Brain microvascular endothelial cell (primary cell): ENCODE measurements at regions not wholly inside any gene's neighbourhood (a gene's known extent, or its start where the extent isn't known, plus 50 kb on each side); places are given as distances from the start of the nearest gene placed in this dataset.

Experiments used
- DNase-seq: peaks from one replicate; pipeline ENCODE4 v3.0.0-alpha.2; 2020
- H3K27ac ChIP-seq: fragments of 250-450 bp; sonication (Bioruptor Pico); 2 replicates; pipeline ENCODE4 v1.5.1; 2020; ENCODE audit warnings: mild to moderate bottlenecking, moderate library complexity
- H3K27me3 ChIP-seq: fragments of 250-450 bp; sonication (Bioruptor Pico); replicated peaks from 2 replicates; pipeline ENCODE4 v1.5.1; 2020; ENCODE audit warnings: mild to moderate bottlenecking
- H3K36me3 ChIP-seq: fragments of 250-450 bp; sonication (Bioruptor Pico); replicated peaks from 2 replicates; pipeline ENCODE4 v1.5.1; 2020; ENCODE audit warnings: mild to moderate bottlenecking
- H3K4me3 ChIP-seq: 2 replicates; pipeline ENCODE4 v1.5.1; 2011; ENCODE audit warnings: low read depth, mild to moderate bottlenecking, control low read depth, low read length, moderate library complexity
- CTCF ChIP-seq: IDR thresholded peaks from 2 replicates; pipeline ENCODE4 v1.5.1; 2011; ENCODE audit warnings: low read depth, mild to moderate bottlenecking, moderate library complexity, low read length, control low read depth, inconsistent platforms; ENCODE audit errors: missing control alignments
- in situ Hi-C: cut with HindIII; loops from 2 replicates; pipeline ENCODE4 v1.10.0; 2017; ENCODE audit warnings: low sequenced_read_pairs, low pct_ligation_motif_present

- in situ Hi-C loops, result no loop called here
Measured at GRCh38 chr7:13153742-13154141, 466.3 kb downstream of the ARL4A start.

DNA sequence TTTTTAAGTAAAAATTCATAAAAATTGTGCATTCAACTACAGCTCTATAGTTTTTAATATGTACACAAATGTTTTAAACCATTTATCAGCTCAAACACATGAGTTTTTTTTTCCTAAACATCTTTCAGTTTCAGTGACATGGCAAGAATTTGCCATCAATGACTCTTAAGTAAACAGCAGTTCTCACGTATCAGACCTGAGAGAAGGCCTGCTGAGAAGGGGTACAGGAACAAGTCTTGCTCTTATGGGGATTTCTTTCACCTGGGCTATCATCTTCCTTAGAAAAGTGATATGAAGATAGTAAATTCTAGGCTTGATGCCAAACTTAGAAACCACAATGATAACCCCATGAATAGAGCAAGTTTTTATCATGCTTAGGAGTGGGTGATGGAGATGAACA lies 467.8 kb downstream of the ARL4A start:
- Histone ChIP-seq H3K27ac (no peak overlapping the region), H3K27me3 (no peaks in the 10 kb centered on the region), H3K4me3 (no peak overlapping the region), H3K36me3 (no peaks in the 10 kb centered on the region)
- TF ChIP-seq CTCF, result no peak
- in situ Hi-C loops, result no loop called here
- no peak for DNase-seq

More at GRCh38 chr7:13153742-13154141, 466.3 kb downstream of the ARL4A start:
- Histone ChIP-seq H3K27ac (no peak overlapping the region), H3K36me3 (no peaks in the 10 kb centered on the region), H3K4me3 (no peak overlapping the region), H3K27me3 (no peaks in the 10 kb centered on the region)
- TF ChIP-seq CTCF, result no peak
- DNase-seq, result no peak

DNA sequence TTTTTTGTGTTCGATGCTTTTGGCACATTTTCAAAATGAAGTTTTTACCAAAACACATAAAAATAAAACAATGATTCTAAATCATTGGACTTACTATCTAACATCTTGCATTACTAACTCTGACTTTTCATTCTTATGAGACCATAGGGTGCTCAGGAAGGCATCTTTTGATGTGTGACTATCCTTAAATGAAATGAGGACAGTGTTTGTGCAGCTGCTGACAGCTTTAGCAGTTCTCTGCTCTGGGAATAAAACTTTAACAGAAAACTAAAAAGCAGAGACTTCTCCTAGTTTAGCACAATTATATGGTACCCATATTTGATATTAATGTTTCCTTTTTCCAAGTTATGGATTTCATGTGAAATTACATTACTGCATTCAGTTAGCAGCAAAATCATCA lies 471.6 kb downstream of the ARL4A start:
- Histone ChIP-seq H3K27me3 (no peaks in the 10 kb centered on the region), H3K36me3 (no peaks in the 10 kb centered on the region), H3K27ac (no peak overlapping the region), H3K4me3 (no peak overlapping the region)
- TF ChIP-seq CTCF, result no peak
- no peak for DNase-seq
- in situ Hi-C loops, result no loop called here

DNA sequence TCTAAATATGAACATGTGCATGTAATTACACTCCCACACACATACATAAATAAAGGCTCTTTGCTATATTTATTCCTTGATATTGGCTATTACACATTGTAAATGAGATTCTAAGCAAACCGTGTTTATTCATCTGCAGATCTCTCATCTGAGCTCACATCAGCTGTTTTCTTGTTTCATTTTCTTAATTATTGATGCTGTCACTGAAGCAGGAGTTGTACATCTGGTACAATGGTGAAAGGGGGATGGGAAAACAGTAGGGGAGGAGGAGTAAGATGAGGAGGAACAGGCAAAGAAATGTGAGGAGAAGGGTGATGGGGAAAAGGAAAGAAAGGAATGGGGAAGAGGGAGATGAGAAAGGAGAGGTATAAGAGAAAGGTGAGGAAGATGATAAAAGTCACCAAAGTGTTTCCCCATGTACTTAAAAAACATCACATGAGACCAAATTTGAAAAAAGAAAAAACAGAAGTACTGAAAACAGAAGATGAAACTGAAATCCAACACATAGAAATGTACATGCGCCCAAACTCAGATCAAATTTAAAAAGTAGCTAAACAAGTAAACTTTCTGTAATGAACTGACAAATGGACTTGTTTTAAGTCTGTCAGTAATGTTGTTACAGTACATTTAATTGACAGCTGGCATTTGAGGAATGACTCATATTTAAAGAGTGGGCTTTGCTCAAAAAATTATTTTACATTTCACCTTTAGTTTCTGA lies 472.2 kb downstream of the ARL4A start:
- Histone ChIP-seq H3K36me3 (no peaks in the 10 kb centered on the region), H3K27ac (no peak overlapping the region), H3K4me3 (no peak overlapping the region), H3K27me3 (no peaks in the 10 kb centered on the region)
- no peak for DNase-seq
- in situ Hi-C loops, result no loop called here
- no peak for TF ChIP-seq CTCF

DNA sequence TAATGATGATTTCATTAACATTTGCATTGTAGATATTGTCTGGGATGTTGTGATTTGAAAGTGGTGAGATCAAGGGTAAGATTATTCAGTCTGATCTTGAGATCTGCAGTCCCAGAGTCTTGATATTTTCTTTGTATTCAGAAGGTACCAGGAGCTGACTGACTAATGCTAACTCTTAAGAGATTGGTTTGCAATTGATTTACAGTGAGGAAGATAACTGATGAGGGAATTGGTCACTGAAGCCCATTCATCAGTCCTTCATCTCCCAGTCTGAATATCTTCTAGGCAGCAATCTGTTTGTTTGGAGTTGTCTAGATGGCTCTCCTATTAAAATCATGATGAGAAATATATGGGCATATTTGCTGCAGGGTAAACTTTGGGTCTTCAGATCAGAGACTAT lies 473.7 kb downstream of the ARL4A start:
- H3K36me3 ChIP-seq, result no peaks in the 10 kb centered on the region
- no peak overlapping the region for H3K4me3 ChIP-seq
- in situ Hi-C loops, result no loop called here

More for the DNA sequence above, 473.7 kb downstream of the ARL4A start:
- H3K27ac ChIP-seq, result no peak overlapping the region
- no peak for DNase-seq
- TF ChIP-seq CTCF, result no peak
- H3K27me3 ChIP-seq, result no peaks in the 10 kb centered on the region
